ENCODE measurements at regions not wholly inside any gene's neighbourhood (a gene's known extent, or its start where the extent isn't known, plus 50 kb on each side); places are given as distances from the start of the nearest gene placed in this dataset.

GRCh38 chr3:1501406-1502115 lies 408.7 kb downstream of the CNTN6 start:
- Histone ChIP-seq H3K4me3 (replicated peaks in 1 of 4; ENCODE audit: control extremely low read depth in 1 of 4, insufficient read depth in 1 of 4, low read depth in 3 of 4, low read length in 4 of 4) (no peak overlapping the region), H3K27ac (ENCODE audit: insufficient read depth, low read length) (no peak overlapping the region), H3K36me3 (ENCODE audit: control insufficient read depth, insufficient read depth, low read length) (no peaks in the 10 kb centered on the region), H3K79me2 (ENCODE audit: control insufficient read depth, insufficient read depth, low read length) (no peaks in the 10 kb centered on the region), H3K9ac (ENCODE audit: insufficient read depth, low read length) (no peak overlapping the region), H3K4me1 (ENCODE audit: control insufficient read depth, extremely low read depth, insufficient read depth, low read length) (no peaks in the 10 kb centered on the region), H3K4me2 (ENCODE audit: extremely low read depth, insufficient read depth, low read length) (no peak overlapping the region), H2AFZ (ENCODE audit: low read length) (no peak overlapping the region), H3K27me3 (ENCODE audit: control insufficient read depth, insufficient read depth, low read length) (no peaks in the 10 kb centered on the region), H4K20me1 (ENCODE audit: control insufficient read depth, extremely low read depth, insufficient read depth, low read length) (no peaks in the 10 kb centered on the region), H3K9me3 (ENCODE audit: control insufficient read depth, insufficient read depth, low read depth, low read length) (no peaks in the 10 kb centered on the region)
- no peak for TF ChIP-seq CTCF (conservative IDR thresholded peaks at IDR 0.05 in 1 of 2, IDR thresholded peaks at IDR 0.05 in 1 of 2; ENCODE audit: low read depth in 1 of 2, low read length in 2 of 2)
- TF ChIP-seq EZH2 (IDR thresholded peaks at IDR 0.05; ENCODE audit: low read length, missing control alignments) = no peak
- no peak for DNase-seq (ENCODE audit: low read depth in 2 of 2)

- Histone ChIP-seq H4K20me1 (ENCODE audit: control insufficient read depth, extremely low read depth, insufficient read depth, low read length) (no peaks in the 10 kb centered on the region), H3K4me2 (ENCODE audit: extremely low read depth, insufficient read depth, low read length) (no peak overlapping the region), H3K27ac (ENCODE audit: insufficient read depth, low read length) (no peak overlapping the region), H2AFZ (ENCODE audit: low read length) (no peak overlapping the region), H3K4me3 (replicated peaks in 1 of 4; ENCODE audit: control extremely low read depth in 1 of 4, insufficient read depth in 1 of 4, low read depth in 3 of 4, low read length in 4 of 4) (no peak overlapping the region), H3K4me1 (ENCODE audit: control insufficient read depth, extremely low read depth, insufficient read depth, low read length) (no peaks in the 10 kb centered on the region), H3K9me3 (ENCODE audit: control insufficient read depth, insufficient read depth, low read depth, low read length) (no peaks in the 10 kb centered on the region), H3K36me3 (ENCODE audit: control insufficient read depth, insufficient read depth, low read length) (no peaks in the 10 kb centered on the region), H3K27me3 (ENCODE audit: control insufficient read depth, insufficient read depth, low read length) (no peaks in the 10 kb centered on the region), H3K79me2 (ENCODE audit: control insufficient read depth, insufficient read depth, low read length) (no peaks in the 10 kb centered on the region), H3K9ac (ENCODE audit: insufficient read depth, low read length) (no peak overlapping the region)
- no peak for DNase-seq (ENCODE audit: low read depth in 2 of 2)
- no peak for TF ChIP-seq CTCF (conservative IDR thresholded peaks at IDR 0.05 in 1 of 2, IDR thresholded peaks at IDR 0.05 in 1 of 2; ENCODE audit: low read depth in 1 of 2, low read length in 2 of 2)
- TF ChIP-seq EZH2 (IDR thresholded peaks at IDR 0.05; ENCODE audit: low read length, missing control alignments) = no peak
These were observed 413.3 kb downstream of the CNTN6 start for GRCh38 chr3:1506090-1506489.

- Histone ChIP-seq H3K9ac (ENCODE audit: insufficient read depth, low read length) (no peak overlapping the region), H2AFZ (ENCODE audit: low read length) (no peak overlapping the region), H3K79me2 (ENCODE audit: control insufficient read depth, insufficient read depth, low read length) (no peaks in the 10 kb centered on the region), H3K27me3 (ENCODE audit: control insufficient read depth, insufficient read depth, low read length) (no peaks in the 10 kb centered on the region), H3K9me3 (ENCODE audit: control insufficient read depth, insufficient read depth, low read depth, low read length) (no peaks in the 10 kb centered on the region), H3K4me1 (ENCODE audit: control insufficient read depth, extremely low read depth, insufficient read depth, low read length) (no peaks in the 10 kb centered on the region), H3K36me3 (ENCODE audit: control insufficient read depth, insufficient read depth, low read length) (no peaks in the 10 kb centered on the region), H3K4me2 (ENCODE audit: extremely low read depth, insufficient read depth, low read length) (no peak overlapping the region), H3K4me3 (replicated peaks in 1 of 4; ENCODE audit: control extremely low read depth in 1 of 4, insufficient read depth in 1 of 4, low read depth in 3 of 4, low read length in 4 of 4) (no peak overlapping the region), H3K27ac (ENCODE audit: insufficient read depth, low read length) (no peak overlapping the region), H4K20me1 (ENCODE audit: control insufficient read depth, extremely low read depth, insufficient read depth, low read length) (no peaks in the 10 kb centered on the region)
- TF ChIP-seq CTCF (conservative IDR thresholded peaks at IDR 0.05 in 1 of 2, IDR thresholded peaks at IDR 0.05 in 1 of 2; ENCODE audit: low read depth in 1 of 2, low read length in 2 of 2) (no peak), EZH2 (IDR thresholded peaks at IDR 0.05; ENCODE audit: low read length, missing control alignments) (no peak)
- DNase-seq (ENCODE audit: low read depth in 2 of 2) = no peak
These were observed 420.8 kb downstream of the CNTN6 start for GRCh38 chr3:1513662-1514061.

Data from fibroblast of lung (primary cell).